Putamen (tissue), 1 donor: ENCODE measurements at regions not wholly inside any gene's neighbourhood (a gene's known extent, or its start where the extent isn't known, plus 50 kb on each side); places are given as distances from the start of the nearest gene placed in this dataset.

Experiments used
- DNase-seq: peaks from one replicate; pipeline ENCODE4 v3.0.0-alpha.2; 2016; ENCODE audit warnings: low spot score

DNA sequence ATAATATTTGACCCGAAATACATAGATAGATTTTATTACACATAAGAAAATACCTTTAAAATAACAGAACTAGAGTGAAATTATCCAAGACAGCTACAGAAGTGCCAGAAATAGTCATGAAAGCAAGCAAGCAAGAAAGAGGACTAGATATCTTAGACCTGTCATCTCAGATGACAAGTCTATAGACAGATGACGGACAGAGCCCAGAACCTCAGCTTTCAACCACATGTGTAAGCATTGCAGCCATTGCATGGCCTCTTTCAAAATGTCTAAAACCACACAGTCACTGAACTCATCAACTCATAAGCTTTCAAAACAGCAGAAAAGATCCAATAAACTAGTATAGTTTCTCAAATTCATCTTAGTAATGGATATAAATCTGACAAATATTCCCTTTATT, 59.8 kb upstream of the FHIT start:
- no peak for DNase-seq

DNA sequence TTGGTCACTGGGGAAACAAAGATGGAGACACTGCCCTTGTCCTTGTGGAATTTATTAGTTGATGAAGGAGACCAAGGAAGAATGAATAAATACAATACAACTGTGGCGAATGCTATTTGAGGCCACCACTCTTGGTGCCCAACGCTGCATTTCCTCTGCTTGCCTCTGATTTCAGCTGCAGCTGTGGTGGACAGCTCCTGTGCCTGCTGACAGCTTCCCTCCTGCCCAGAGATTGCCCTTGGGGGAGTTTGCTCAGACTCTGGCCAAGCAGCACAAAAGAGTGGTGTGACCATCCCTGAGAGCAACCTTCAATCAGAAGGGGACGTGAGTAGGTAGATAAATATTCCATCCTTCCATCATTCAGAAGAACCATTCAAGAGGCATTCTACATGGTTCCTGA, 64.6 kb upstream of the FHIT start:
- no peak for DNase-seq

DNA sequence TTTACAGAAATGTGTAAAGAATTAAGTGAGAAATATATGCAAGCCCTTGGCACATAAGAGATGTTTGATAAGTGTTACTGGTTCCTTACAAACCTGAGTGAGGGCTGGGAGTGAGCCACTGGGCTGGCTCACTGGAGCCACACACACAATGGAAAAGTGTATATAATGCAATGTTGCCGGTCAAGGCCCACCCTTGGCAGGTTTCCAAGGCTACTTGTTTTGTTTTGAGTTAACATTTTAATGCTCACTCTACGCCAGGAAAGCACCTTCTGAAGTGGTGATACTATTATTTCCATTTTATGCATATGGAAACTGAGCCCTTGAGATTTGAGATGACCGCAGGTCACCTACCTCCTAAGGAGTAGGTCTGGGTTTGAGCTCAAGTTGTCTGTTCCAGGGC, 71.8 kb upstream of the FHIT start:
- DNase-seq = no peak

DNA sequence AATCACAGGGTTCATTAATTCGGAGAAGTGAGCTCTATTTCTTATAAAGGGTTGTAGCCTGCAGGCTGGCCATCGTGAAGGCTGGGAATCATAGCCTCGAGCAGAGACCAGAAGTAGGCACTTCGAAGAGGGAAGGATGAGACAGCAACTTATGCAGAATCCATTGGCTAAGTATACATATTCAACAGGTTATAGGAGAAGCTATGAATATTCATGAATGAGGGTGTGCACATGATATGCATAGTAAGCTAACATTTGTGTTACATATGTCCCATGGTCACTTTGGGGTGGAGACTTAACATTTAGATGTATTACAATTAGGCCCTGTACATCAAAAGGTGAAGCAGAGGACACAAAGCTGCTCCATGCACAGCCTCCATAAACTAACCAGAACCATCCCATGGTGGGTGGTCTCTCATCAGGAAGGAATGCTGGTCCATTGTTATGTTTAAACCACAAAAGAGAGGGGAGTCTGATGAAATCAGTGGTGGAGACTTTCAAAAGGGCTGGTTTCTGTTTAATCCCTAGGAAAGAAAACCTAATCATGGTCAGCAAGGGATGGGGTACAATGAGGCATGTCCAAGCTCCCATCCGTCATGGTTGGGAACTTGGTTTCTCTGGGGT, 80.8 kb upstream of the FHIT start:
- DNase-seq = no peak

DNA sequence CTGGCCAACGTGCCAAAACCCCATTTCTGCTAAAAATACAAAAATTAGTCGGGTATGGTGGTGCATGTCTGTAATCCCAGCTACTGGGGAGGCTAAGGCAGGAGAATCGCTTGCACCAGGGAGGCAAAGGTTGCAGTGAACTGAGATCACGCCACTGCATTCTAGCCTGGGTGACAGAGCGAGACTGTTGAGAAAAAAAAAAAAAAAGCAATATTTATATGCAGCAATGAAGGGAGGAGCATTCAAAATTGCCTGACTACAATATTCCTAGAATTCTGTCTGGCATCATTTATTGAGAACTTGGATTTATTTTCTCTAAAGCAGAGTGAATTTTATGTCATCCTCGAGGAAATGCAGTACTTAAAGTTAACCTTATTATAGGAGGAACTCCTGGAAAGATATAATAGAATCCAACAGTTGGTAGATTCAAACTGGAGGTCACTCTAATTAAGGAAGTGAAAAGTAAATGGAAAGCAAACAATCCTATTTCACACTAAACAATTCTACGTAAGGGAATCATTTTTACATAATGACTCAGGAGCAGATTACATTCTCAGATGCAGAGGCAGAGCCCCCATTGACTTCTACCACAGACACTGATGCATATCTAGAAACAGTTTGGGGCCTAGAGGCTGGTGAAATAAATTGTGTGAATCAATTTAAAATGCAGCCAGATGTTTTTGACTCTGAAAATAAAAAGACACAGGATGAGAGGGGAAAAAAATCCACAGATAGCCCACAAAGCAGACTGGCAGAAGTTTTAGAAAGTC, 82.1 kb upstream of the FHIT start:
- no peak for DNase-seq

DNA sequence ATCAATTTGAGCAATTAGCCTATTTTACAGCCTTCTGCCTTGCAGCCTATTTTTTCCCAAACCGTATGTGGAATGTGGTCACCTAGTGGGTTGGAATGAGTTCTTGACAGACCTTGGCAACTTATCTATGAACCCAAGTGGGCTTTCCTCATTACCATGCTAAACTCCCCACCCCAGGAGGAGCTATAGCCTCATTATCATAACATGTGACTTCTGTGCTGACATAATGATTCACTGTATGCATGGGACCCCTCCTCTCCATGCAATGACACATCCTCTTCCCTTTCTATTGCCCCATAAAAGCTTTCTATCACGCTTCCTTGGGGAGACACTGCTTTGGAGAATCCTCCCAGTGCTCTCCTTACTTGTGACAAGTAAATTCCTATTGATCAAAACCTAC, 83.5 kb upstream of the FHIT start:
- DNase-seq = no peak

DNA sequence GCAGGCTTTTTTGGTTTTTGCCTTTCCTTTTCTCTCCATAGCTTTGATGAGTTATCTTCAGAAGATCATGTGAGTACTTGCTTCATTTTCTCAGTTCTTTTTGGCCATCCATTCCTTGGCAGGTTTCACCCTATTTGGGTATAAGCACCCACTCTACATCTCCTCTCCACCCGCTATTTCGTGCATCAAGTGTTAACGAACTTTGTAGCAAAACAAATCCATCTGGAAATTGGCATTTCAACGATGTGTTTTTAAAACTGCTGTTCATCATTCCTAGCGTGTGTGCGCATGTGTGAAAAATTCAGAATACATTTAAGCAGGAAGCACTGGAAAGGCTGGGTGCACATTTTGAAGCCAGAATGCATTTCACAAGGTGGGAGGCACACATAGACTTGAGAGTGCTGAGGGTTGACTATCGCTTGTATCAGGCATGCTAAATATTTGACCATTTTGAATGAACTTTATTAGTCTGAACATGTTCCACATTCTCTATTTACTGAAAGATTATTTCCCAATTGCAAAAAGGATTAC, 89.7 kb upstream of the FHIT start:
- DNase-seq = peak; percentile 26

DNA sequence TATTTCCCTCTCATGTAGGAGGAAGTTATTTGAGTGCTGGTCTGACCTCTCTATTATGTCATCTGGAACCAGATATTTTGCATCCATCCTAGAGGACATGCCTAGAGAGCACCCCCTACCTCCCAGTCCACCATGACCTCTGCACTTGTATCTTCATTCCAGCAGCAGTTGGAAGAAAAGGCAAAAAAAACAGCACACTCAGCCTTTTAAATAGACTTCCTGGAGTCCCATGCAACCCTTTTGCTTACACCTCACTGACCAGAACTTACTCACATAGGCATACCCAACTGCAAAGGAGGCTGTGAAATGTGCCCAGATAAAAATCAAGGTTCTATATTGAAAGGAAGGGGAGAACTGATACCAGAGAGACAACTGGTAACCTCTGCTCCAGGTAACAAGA, 92.3 kb upstream of the FHIT start:
- DNase-seq = no peak

DNA sequence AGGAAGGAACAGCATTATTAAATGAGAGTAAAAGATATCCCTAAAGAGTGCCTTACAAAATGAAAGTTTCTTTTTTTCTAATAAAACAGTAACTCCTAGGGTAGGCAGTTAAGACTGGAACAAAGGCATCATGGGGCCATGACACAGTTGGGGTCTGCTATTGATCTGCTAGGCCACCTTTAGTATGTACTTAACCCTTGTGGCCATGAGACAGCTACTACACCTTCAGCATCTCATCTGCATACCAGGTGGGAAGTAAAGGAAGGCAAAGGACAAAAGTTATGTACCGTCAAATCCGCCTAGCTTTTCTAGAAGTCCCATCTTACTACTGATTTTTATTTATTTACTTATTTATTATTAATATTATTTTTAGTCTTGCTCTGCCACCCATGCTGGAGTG, 93.8 kb upstream of the FHIT start:
- DNase-seq = no peak

DNA sequence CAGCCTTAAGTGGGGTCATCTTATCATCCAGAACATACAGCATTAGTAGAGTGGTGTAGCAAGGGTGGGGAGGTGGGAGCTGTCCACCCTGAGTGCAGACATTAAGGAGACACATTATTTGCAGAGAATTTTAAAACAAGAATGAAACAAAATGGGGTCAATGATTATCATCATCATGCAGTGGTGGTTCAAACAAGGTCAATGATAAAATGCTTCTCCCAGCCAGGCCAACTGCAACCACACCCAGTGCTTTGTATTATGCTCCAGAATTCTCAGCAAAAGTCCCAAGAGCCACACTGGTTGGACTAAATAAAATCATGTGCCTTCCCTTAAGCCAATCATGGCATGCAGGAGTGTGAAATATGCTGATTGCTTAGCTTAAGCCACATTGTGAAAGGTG, 96.7 kb upstream of the FHIT start:
- no peak for DNase-seq

DNA sequence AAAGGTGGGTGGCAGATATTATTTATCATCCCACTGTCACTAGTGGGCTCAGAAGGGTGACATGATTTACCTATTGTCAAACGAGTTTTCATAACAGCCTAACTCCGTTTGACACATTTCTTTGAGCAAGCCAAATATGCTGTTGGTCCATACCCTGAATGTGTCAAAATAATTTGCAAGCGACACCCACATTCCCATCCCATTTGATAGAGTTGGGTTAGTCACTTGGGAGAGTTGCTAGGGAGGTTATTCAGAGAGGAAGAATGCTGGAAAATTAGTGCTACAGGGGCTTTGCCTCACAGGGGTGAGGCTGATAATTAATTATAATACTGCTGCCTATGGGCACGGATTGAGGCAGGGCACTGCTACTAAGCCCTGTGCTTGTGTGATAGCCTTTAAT, 98.5 kb upstream of the FHIT start:
- DNase-seq = peak; percentile 18

DNA sequence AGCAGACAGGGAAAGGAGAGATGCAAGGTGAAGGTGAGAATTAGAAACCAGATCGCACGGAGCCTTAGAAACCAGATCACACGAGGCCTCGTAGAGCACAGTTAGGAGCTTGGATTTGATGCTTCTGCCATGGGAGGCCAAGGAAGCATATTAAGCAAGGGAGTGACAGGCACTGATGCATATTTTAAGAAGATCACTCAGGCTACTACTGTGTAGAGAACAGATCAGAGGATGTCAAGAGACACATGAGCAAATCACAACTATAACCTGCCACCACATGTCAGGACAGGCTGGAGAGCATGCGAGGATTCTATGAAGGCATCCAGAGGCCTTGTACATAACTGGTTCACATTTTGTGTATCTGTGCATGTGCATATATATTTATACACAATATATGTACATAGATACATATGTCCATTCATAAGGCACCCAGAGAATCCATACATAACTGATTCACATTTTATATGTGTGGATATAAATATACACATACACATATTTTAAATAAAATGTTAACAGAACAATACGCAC, 99.6 kb upstream of the FHIT start:
- DNase-seq = no peak

DNA sequence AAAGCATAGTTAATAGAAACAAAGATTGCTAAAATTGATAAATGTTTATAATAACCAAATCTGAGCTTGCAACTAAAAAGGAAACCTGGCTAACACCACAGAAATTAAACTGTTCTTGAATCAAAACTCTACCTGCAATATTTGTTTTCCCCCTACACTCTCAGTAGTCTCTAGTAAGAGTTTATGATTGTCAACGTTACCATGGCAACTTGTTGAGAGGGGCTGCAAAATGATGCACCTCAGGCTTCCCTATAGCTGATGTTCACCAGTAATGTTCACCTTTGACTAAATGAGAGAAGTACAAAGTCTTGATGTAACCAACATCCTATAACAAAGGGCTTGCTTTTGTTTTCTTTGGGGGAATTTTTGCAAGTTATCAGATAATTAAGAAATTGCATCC, 101.1 kb upstream of the FHIT start:
- no peak for DNase-seq

DNA sequence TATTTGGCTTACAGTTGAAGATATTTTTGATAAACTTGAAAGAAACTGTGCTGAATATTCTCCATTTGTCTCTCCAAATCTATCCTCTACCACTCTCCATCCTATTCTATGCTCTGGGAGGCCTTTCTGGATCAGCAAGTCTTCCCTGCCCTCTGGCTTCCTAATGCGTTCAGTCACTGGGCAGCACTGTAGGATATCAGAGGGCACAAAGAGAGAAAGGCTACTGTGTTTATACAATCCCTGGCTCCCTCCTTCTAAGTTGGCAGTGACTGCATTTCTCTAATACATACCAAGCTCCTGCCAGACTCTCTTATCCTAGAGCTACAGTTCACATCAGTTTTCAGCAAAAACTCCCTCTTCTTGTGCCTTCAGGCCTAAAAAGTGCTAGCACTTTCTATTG, 102.1 kb upstream of the FHIT start:
- DNase-seq = peak; percentile 80

DNA sequence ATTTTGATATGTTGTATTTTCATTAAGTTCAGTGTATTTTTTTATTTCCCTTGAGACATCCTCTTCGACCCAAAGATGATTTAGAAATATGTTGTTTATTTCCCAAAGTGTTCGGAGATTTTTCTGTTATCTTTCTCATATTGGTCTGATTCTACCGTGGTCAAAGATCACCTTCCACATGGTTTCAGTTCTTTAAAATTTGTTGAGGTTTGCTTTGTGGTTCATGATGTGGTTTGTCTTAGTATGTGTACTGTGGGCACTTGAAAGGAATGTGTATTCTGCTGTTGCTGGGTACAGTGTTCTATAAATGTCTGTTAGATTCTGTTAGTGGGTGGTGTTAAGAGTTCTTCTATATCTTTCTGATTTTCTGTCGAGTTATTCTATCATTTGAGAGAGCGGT, 103.4 kb upstream of the FHIT start:
- no peak for DNase-seq

DNA sequence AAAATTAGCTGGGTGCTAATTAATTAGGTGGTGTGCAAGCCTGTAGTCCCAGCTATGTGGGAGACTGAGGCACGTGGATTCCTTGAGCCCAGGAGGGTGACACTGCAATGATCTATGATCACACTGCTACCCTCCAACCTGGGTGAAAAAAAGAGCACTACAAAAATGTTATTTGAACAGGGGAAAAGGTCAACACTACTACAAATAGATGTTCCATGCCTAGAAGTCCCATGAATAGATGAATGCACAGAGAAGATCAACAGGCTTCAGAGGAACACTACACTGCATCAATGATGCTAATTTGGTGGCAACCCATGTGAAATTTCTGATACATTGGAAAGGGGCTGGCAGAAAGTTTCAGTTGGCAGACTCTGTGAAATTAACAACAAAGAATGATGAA, 105.4 kb upstream of the FHIT start:
- DNase-seq = no peak

DNA sequence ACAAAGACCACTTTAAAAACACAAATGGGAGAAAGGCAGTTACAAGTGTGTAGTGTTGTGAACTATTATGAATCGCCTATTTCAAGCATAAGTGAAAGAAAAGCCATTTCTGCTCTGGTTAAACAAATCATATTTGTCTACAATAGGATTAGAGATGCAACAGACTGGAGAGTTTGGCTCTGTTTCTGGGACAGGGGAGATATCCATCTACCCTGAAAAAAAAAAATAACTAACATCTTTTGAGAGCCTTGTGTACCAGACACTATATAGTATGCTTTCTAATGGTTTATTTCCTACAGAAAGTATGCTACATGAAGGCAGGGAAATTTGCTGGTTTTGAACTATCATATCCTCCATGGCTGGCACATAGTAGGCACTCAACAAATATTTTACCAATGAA, 106.7 kb upstream of the FHIT start:
- no peak for DNase-seq

DNA sequence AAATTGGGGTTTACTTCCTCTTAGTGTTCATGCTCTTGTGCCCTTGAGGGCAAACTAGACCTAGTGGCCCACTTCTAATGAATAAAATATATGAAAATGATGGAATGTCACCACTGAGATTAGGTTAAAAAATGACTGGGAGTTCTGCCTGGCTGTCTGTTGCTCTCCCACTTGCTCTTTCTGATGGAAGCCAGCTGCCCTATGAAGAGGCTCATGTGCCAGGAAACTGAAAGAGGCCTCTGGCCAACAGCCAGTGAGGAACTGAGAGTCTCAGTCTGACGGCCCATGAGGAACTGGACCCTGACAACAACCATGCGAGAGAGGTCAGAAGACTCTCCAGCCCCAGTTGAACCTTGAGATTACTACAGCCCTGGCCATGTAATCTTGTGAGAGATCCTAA, 107.1 kb upstream of the FHIT start:
- peak; percentile 85 for DNase-seq

DNA sequence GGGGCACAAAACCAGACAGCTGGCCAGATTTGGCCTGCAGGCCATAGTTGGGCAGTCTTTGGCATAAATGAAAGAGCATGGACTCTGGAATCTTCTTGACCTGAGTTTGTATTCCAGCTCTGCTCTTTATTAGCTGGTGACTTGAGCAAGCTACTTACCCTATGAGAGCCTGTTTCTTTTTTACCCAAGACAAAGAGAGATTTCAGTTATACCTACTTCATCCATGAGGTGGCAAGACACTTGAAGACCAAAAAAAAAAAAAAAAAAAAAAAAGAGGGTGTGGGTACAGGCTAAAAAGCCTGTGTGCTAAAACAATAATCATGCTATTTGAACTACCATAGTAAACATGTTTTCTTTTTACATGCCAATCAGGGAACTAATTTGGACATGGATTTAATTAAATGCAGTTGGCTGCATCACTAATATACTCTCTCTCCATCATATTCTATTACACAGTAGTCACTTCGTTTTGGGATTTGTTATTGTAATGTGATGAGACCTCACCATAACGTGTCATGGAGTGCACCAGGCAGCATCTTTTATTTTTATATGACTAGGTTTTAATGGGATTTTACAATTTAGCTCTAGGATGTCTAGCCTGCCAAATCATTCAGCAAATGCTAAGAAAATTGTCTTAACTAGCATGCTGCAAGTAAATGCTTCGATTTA, 109.2 kb upstream of the FHIT start:
- DNase-seq = no peak

DNA sequence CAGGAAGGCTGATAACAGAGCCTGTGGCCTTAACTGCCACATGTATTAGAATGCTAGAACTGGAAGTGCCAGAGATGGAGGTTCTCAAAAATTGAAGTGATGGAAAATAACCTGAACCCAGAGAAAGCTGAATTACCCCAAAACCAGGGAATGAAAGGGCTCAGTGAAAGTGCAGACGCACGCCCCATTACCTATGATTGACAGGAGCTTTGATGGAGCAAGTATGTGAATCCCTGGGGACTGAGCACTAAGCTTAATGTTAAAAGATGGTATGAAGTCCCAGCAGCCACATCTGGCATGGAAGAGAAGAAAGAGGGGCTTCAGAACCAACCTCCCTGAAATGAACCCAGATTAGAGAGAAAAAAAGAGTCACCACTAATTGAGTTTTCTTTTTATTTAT, 118.4 kb upstream of the FHIT start:
- DNase-seq = no peak

DNA sequence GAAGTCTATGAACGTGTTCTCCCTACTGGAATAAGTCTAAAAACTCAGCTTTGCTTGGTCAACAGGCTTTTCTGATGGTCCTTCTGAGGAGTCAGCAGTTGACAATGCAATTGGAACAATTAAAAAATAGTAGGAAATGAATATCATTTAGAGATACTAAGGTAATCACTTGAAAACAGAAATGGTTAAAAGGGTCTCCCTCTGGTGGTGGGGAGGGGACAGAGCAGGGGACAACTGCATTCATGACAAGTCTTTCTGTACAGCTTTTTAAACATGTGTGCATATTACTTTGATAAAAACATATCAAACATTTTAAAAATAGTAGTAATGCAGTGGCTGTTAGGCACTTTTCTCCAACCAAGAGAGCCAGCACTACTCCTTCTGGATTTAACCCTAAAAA, 119.9 kb upstream of the FHIT start:
- no peak for DNase-seq

DNA sequence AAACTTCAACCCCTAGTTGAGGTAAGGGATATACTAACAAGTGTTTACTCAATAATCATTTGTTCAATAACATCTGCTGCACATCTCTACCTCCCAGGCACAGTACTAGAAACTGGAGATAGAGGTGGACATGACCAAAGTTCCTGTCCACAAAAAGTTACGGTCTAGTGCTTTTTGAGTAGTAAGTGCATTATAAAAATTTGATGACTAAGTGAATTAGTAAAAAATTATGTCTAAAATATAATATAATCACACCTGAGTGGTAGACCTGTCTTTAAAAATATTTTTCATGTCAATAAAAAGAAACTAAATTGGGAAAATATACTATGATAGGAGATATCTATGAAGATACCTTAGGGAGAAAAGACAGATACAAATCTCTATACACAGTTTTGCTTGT, 121.5 kb upstream of the FHIT start:
- no peak for DNase-seq

DNA sequence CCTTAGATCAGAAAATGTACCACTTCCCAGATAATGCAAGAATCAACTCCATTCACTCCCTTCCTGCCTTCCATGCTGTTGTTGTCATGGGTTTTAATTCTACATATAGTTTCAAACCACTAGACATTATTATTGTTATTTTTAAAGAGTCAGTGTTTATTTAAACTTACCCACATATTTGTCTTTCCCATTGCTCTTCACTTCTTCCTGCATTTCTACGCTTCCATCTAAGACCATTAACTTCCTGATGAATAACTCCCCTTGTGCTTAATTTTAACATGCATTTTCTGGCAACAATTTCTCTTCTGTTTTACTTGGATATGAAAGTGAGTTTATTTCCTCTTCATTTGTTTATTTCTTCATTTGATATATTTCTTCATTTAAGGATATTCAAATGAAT, 127.1 kb upstream of the FHIT start:
- no peak for DNase-seq
